SK-N-SH (cell line): ENCODE measurements at regions not wholly inside any gene's neighbourhood (a gene's known extent, or its start where the extent isn't known, plus 50 kb on each side); places are given as distances from the start of the nearest gene placed in this dataset.

Source experiments
- EP300 ChIP-seq, 2 experiments: IDR thresholded peaks; 2 replicates each; pipeline versions ENCODE4 v1.4.0 to v1.6.1; 2012; ENCODE audit warnings: borderline replicate concordance in 1 of 2, low read depth in 1 of 2, low read length in 1 of 2
- EZH2phosphoT487 ChIP-seq: fragments of 200-600 bp; sonication (generic); IDR thresholded peaks from 2 replicates; pipeline ENCODE4 v1.6.1; 2017; ENCODE audit warnings: low read depth, mixed run types, mild to moderate bottlenecking, antibody characterized with exemption, moderate library complexity, borderline replicate concordance
- RAD21 ChIP-seq: IDR thresholded peaks from 2 replicates; pipeline ENCODE4 v1.6.1; 2012; ENCODE audit warnings: mild to moderate bottlenecking, low read length
- RCOR1 ChIP-seq: fragments of 150-350 bp; IDR thresholded peaks from 2 replicates; pipeline ENCODE4 v1.6.1; 2017; ENCODE audit warnings: antibody characterized with exemption, low read length
- TF ChIP-seq, protein P1 (sequence below): fragments of 200-600 bp; sonication (generic); IDR thresholded peaks from 2 replicates; pipeline ENCODE4 v1.6.1; 2017; ENCODE audit warnings: antibody characterized with exemption, mild to moderate bottlenecking, moderate library complexity
- TF ChIP-seq, protein P2 (sequence below): IDR thresholded peaks from 2 replicates; pipeline ENCODE4 v1.6.1; 2012; ENCODE audit warnings: mild to moderate bottlenecking, low read depth, low read length, moderate library complexity

DNA sequence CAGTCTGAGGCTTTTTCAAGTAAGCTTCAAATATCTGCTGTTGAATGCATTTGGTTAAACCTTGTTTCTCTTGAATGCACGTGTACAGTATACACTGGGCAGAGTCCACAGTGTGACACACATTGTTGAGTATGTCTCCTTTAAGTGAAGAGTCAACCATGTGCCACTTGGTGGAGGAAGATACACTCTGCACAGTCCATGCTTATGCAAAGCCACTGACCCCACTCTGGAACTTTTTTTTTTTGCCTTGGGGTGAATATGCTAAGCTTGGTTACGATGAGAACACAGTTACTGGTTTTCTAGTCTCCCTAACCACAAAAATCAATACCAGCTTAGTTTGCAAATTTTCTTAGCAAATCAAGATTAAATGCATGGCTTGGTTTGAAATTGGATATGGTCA, 186.8 kb upstream of the VIPR2 start:
- TF ChIP-seq, protein P1, sequence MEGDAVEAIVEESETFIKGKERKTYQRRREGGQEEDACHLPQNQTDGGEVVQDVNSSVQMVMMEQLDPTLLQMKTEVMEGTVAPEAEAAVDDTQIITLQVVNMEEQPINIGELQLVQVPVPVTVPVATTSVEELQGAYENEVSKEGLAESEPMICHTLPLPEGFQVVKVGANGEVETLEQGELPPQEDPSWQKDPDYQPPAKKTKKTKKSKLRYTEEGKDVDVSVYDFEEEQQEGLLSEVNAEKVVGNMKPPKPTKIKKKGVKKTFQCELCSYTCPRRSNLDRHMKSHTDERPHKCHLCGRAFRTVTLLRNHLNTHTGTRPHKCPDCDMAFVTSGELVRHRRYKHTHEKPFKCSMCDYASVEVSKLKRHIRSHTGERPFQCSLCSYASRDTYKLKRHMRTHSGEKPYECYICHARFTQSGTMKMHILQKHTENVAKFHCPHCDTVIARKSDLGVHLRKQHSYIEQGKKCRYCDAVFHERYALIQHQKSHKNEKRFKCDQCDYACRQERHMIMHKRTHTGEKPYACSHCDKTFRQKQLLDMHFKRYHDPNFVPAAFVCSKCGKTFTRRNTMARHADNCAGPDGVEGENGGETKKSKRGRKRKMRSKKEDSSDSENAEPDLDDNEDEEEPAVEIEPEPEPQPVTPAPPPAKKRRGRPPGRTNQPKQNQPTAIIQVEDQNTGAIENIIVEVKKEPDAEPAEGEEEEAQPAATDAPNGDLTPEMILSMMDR, result no peak
- TF ChIP-seq RCOR1 (no peak), EP300 (IDR thresholded peaks at IDR 0.05; ENCODE audit: borderline replicate concordance in 1 of 2, low read depth in 1 of 2, low read length in 1 of 2) (no peak), RAD21 (no peak), EZH2phosphoT487 (no peak)
- TF ChIP-seq, protein P2, sequence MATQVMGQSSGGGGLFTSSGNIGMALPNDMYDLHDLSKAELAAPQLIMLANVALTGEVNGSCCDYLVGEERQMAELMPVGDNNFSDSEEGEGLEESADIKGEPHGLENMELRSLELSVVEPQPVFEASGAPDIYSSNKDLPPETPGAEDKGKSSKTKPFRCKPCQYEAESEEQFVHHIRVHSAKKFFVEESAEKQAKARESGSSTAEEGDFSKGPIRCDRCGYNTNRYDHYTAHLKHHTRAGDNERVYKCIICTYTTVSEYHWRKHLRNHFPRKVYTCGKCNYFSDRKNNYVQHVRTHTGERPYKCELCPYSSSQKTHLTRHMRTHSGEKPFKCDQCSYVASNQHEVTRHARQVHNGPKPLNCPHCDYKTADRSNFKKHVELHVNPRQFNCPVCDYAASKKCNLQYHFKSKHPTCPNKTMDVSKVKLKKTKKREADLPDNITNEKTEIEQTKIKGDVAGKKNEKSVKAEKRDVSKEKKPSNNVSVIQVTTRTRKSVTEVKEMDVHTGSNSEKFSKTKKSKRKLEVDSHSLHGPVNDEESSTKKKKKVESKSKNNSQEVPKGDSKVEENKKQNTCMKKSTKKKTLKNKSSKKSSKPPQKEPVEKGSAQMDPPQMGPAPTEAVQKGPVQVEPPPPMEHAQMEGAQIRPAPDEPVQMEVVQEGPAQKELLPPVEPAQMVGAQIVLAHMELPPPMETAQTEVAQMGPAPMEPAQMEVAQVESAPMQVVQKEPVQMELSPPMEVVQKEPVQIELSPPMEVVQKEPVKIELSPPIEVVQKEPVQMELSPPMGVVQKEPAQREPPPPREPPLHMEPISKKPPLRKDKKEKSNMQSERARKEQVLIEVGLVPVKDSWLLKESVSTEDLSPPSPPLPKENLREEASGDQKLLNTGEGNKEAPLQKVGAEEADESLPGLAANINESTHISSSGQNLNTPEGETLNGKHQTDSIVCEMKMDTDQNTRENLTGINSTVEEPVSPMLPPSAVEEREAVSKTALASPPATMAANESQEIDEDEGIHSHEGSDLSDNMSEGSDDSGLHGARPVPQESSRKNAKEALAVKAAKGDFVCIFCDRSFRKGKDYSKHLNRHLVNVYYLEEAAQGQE, result no peak
